ENCODE measurements at regions not wholly inside any gene's neighbourhood (a gene's known extent, or its start where the extent isn't known, plus 50 kb on each side); places are given as distances from the start of the nearest gene placed in this dataset.
"Not testable (repeated sequence)": the region's sequence is repeated elsewhere in the genome, so short reads cannot be mapped to it uniquely, and the experiment has no call there.

DNA sequence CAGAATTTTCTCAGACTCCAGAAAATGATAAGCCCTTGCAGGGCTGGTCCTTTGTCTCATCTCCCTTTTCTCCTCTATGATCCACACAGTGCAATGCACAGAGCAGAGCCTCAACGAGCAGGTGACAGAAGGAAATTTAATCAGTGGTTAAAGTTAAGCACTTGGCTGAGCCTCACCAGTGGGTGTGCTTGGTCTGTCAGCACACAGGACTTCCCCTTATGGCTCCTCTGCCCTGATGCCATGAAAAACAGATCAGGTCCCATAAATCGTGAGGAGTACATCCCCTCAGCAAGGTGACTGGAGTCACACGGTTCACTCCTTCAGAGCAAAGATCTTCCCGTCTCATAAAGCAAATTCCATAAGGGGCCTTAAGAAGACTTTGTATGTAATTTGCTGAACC, 818.2 kb downstream of the UQCRFS1 start:
- DNase-seq = no peak

DNA sequence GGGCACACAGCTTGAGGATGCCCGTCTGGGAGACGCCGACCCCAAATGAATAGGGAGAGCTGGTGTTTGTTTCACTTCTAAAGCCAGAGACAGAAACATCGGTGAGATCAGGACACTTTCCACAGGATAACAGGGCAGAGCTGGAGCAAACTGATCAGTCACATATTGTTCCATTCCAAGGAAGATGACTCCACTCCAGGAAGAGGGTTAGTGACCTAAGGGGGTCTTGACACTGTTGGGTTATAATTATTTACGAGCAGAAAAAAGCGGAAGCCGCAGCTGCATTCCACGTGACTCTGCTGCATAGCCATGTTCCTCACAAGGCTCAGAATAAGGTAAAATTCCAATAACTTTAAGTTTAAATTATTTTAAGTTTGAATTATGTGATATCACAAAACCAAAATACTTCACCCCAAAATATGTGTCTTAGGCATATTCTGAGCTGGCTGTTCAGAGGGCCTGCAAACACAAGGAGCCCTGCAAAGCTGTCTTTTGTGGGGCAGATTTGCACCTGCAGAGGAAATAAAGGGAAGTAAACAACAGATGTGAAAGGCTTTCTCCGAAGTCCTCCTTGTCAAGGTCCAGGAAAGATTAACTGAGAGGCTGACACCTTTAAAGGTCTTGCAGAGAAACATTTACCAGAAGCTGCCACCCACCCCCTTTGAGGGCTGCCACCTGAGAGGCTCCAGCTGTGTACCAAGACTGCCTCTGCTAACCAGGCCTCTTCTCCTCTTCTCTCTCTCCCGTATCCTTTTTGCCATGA, 819.2 kb downstream of the UQCRFS1 start:
- no peak for DNase-seq

DNA sequence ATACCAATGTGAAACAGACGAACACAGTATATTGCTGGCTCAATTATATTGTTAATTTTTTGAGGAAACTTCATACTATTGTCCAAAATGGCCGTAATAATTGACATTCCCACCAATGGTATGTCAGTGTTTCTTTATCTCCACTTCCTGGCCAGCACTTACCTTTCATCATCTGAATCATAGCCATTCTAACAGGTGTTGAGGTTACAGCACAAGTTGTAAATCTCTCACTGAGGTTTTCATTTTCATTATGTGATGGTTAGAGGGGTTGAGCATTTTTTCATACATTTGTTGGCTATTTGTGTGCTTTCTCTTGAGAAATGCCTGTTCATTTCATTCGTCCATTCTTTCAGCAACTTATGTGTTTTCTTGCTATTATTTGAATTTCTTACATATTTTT, 824.0 kb downstream of the UQCRFS1 start:
- DNase-seq = no peak

DNA sequence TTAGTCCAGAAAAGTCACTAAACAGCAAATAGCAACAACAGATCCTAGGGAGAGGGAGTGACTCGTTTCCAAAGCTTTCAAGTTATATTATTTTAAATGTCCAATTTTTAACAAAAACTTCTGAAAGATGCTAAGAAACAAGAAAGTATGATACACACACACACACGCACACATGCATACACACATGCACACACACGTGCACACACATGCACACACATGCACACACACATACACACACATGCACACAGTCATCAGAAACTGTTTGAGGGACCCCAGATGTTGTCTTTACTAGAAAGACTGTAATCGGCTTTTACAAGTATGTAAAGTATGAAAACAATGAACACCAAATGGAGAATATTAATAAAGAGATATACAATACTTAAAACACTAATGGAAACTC, 825.4 kb downstream of the UQCRFS1 start:
- DNase-seq = no peak

DNA sequence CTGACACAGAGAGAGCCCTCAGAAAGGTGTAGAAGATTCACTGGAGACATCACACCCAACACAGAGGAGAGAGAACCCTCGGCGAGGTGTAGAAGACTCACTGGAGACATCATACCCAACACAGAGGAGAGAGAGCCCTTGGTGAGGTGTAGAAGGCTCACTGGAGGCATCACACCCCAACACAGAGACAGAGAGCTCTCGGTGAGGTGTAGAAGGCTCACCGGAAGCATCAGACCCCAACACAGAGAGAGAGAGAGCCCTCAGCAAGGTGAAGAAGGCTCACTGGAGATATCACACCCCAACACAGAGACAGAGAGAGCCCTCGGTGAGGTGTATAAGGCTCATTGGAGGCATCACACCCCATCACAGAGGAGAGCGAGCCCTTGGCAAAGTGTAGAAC, 826.5 kb downstream of the UQCRFS1 start:
- DNase-seq = no peak

DNA sequence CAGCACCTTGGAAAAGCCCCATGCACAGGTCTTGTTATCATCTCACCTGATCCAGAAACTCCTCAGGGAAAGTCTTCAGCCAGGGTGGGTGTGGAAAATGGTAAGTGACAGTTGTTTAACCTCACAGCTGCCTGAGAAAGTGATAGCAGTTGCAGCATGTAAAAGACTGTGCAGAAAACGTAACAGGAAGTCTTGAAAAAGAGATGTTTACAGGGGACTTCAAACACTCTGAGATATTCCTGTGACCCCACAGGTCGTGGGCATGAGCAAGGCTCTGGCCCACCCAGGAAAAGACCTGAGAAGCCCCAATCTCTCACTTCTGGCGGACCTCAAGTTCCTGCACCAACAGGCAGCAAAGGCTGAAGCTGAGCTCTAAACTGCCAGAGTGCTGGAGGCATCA, 826.9 kb downstream of the UQCRFS1 start:
- DNase-seq = no peak

DNA sequence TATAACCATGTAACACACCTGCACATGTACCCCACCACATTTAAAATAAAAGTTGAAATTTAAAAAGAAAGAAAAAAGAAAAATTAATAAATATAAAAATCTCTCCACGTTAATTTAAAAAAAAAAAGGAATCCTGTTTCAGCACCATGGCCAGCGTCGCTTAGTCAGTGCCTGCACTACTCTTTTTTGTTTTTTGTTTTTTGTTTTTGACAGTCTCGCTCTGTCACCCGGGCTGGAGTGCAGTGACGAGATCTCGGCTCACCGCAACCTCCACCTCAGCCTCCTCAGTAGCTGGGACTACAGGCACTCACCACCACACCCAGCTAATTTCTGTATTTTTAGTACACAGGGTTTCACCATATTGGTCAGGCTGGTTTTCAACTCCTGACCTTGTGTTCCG, 835.9 kb downstream of the UQCRFS1 start:
- DNase-seq = no peak

DNA sequence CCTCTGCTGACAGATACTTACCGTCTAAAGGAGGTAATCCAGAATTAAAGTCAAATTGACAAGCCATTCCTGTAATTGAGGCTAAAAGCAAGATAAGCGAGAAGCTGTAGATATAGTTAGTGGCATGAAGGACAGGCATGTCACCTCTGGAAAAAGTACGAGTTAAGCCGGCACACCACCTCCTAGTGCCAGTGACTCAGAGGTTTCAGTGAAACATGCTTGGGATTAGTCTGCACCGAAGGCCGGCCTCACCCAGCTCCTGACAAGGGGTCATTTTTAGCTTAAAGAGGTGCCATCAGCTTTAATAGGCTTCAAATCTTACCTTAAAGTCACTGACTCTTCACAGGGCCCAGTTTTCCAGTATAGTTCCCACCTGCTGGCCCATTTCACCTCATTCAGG, 838.0 kb downstream of the UQCRFS1 start:
- no peak for DNase-seq

DNA sequence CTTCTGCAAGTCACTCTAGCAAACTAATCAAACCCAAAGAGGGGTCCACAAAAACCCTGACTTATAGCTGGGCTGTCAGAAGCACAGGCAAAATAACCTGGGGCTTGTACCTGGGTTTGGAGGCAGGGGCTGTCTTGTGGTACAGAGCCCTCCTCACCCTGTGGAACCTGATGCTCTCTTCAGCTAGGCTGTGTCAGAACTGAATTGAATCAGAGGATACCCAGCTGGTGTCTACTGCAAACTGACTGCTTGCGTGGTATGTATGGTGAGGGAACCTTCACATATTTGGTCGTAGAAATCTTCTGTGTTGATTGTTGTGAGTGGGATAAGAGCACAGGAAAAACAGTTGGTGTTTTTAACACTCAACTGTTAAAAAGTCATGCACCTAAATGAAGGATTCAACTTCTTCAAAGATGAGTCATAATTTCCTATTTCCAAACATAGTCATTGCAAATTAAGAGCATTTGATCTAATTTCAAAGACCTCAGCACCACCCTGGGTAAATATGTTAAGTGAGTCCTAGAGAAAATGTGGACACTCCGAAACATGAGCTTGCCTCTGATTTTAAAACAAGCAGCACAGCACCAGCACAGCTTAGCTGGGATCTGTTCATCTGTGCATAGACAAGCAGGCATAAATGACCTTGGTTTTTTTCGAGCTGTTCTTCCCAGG, 840.2 kb downstream of the UQCRFS1 start:
- DNase-seq = no peak

DNA sequence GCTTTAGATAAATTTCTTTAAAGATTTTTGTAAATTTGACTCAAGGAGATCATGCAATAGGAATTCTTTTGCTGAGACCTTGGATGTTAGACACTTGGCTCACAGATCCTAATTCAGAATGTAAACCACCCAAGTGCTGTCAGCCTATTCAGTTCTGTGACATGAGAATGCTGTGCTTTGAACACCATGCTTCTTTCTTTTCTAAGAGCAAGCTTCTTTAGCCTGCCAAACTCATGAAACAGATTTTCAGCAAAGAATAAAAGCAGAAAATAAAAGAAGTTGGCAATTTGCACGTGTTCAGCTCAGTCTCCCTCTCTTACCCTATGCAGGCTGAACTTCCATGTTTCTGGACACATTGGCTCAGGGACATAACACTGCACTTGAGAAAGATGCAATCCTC, 845.8 kb downstream of the UQCRFS1 start:
- no peak for DNase-seq

DNA sequence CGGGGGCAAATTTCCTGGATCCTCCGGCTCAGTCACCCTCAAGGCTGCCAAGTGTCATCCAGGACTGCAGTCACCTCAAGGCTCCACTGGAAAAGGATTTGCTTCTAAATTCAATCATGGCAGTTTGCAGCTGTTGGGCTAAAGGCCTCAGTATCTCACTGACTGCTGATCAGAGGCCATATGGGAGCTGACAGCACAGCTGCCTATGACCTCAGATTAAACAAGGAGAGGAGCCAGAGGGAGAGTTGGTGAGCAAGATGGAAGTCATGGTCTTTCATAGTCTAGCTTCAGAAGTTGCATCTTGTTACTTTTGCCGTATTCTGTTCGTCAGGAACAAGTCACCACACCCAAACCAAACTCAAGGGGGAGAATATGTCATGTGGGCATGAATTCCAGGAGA, 849.7 kb downstream of the UQCRFS1 start:
- no peak for DNase-seq

DNA sequence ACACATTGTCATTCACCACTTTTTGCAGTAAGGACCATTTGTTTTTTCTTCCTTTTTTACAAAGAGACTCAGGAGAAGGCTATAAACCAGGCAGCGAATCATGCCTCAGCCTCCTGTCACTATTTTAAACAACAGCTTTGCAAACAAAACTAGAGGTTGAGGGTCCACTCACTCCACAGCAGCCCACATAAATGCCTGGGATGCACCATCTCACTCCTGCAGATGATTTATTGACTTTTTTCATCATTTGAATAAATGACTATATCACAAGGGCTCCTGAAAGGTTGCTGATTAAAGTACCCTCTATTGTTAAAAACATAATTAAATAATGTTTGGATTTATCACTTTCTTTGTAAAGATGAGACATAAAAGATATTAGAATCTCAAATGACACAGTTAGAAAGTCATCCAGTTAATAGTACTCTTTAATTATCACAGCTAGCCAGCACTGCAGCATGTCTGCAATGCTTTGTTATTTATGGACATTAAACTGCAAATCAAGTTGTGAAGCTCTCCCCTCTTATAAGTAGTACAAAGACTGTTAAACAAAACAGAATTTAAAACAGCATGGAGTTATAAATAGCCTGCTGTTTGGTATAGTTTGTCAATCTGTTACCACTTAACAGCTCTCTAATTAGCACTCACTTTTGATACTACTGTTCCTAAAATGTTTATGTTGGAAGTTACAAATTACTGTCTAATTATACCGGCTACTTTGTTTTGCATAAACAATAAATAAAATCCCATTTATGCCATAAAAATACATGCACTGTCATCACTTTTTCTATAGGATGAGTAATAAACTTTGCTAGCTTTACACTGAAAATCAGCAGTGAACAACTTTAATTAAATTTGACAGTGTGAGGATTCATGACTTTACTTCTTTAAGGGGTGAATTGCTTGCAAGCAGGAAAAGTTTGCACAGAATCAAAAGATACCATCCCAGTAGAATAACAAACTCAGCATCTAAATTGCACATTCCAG, 853.2 kb downstream of the UQCRFS1 start:
- no peak for DNase-seq

DNA sequence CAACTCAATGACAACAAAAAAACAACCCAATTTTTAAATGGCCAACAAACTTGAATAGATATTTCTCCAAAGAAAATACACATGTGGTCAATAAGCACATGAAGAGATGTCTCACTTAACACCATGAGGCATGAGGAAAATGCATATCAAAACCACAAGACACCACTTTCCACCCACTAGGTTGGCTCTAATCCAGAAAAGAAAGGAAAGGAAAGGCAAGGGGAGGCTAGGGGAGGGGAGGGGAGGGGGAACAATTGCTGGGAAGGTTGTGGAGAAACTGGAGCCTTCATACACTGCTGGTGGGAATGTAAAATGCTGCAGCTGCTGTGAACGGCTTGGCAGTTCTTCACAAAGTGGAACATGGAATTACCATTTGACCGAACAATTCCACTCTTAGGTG, 854.3 kb downstream of the UQCRFS1 start:
- peak; percentile 91 for DNase-seq

DNA sequence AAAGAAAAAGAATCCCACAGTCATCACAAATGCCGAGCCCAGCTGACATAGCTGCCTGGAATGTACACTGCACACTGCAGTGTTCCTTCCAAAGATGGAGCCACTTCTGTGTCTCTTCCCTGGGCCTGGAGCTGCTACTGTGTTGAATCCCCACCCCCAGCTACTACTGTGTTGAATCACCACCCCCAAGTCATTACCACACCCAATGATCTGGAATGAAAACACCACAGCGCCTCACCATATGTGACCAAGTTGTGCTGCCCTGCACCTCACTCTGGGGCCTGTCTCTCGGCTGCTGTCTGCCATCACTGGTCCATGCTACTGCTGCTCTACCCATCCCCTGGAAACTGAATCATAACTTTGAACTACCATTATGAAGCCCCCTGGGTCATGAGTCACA, 861.2 kb downstream of the UQCRFS1 start:
- no peak for DNase-seq

DNA sequence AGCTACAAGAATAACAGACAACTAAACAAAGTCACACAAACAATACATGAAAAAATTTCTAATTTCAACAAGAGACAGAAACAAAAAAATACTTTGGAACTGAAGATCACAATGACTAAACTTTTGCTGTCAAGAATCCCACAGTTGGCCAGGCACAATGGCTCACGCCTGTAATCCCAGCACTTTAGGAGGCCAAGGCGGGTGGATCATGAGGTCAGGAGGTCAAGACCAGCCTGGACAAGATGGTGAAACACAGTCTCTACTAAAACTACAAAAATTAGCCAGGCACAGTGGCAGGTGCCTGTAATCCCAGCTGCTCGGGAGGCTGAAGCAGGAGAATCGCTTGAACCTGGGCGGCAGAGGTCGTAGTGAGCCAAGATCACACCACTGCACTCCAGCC, 861.6 kb downstream of the UQCRFS1 start:
- DNase-seq = not testable (repeated sequence)

DNA sequence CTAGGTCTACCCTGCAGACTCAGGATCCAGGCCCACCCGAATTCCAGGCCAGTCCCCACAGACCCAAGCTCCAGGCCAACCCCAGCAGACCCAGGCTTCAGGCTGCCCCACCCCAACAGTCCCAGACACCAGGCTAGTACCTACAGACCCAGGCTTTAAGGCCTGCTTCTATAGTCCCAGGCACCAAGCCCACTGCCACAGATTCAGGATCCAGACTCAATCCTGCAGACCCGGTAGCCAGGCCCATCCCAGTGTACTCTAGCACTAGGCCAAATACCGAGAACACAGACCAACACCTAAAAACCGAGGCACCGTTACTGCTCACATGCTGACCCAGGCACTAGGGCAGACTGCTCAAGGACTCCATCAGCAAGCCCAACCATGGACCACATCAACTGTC, 862.3 kb downstream of the UQCRFS1 start:
- no peak for DNase-seq

DNA sequence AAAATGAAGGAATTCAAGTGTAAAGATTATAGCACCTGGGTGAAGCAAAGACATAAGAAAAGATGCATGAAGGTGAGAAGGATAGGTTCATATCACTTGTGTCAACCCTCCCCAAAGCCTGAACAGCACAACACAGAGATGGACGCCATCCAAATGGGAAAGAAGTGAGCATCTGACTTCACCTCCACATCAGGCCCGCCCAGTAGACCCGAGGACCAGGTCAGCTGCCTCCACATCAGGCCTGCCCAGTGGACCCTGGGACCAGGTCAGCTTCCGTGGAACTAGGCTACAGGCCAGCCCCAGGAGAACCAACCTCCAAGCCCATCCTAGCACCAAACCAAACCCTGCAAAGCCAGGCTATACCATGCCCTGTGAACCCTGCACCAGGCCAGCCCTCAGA, 862.9 kb downstream of the UQCRFS1 start:
- DNase-seq = no peak

DNA sequence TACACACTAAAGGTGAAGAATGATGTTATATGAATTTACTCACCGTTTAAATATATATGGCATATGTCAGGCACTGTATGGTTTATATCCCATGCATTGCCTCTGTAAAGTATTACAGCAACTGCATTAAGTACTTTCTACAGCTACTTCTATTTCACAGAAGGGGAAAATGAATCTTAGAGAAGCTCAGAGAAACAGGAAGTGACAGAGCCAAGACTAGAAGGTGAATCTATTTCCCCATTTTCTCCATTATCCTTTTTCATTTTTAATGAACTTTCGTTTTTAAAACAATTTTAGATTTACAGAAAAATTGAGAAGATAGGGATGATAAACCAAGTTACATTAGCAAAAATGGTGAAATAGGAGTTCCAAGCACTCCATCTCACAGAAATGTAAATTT, 863.3 kb downstream of the UQCRFS1 start:
- no peak for DNase-seq

DNA sequence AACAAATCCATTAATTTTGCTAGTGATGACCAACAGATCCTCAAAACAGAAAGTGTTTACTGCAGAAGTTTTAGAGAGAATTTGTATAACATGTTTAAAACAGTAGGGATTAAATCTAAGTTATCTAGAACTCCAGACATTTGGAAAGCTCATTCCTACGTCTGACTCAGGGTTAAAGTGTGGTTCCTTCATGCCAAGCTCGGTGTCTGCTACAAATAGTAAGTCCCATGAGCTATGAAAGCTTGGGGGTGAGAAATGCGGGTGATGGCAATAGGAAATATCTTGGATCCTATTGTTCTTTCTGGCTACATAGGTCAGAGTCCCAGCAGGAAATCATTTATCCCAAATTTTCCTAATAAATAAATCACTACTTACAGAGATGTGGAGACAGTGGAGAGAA, 867.1 kb downstream of the UQCRFS1 start:
- DNase-seq = no peak

DNA sequence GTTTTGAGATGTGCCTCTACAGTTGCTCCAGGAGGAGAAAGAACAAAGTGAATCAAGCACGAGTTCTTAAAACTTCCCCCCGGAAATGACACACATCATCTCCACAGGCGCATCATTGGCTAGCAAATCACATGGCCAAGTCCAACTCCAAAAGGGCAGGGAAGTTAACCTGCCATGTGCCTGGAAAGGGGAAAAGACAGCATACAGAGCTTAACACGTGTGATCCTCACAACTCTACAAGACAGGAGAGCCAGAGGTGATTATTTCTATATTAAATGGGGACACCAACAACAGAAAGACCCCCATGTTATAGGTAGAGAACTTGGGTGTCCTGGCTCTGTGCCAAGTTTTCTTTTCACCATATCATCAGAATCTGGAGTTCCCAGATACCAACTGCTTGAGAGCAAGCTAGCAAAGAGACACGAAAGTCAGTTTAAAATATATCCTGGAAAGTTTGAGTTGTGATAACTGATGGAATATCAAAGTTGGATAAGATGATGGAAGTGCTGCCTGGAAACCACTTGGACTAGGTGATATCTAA, 871.1 kb downstream of the UQCRFS1 start:
- no peak for DNase-seq

DNA sequence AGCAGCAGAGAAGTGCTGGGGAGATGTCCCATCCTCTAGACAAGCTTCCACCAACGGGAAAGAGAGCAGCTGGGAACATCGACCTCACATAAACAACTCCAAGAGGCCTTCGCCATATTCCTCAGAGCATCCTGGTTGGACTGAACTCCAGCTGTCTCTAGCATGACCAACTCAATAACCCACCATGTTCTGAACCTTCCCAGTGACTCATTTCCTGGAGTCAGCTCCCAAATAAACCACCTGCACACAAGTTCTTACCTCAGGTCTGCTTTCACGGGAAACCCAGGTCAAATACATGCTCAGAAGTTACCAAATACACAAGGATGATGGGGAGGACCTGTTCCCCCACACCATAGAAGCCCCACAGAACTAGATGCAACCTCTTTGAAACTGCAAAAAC, 878.5 kb downstream of the UQCRFS1 start:
- DNase-seq = no peak

DNA sequence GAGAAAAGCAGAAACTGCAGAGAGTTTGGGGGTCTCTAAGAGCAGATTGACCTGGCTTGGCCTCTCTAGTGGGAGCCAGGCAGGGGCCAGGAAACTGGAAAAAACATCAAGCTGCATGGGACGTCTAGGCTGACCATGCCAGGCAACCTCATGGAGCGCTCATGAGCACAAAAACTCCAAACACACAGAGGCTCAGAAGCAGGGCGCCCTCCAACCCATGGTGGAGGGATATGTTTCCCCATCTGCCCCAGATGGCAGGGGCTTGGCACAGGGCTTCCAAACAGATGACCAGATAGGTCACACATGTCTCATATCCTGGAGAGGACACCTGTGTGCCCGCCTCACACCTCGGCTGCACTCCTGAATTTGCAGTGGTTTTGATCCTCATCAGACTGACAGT, 879.0 kb downstream of the UQCRFS1 start:
- no peak for DNase-seq

DNA sequence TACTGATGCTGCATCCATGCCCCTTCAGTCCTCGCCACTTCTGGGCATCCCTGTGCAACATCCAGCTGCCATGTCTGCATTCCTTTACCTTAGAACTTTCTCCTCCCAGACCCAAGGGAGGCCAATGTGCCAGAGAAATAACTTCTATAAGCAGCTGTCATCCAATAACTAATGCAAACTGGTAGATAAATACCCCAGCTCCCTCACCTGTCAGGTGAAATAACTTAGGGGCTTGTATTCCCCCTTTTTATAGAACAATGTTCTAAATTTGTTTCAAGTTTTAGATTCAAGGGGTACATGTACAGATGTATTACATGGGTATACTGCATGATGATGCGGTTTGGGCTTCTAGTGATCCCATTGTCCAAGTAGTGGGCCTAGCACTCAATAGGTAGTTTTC, 880.1 kb downstream of the UQCRFS1 start:
- no peak for DNase-seq
